HG03066 (cell line): ENCODE measurements at regions not wholly inside any gene's neighbourhood (a gene's known extent, or its start where the extent isn't known, plus 50 kb on each side); places are given as distances from the start of the nearest gene placed in this dataset.

ENCODE experiments used
- ATAC-seq: cut with Tn5 transposase; IDR thresholded peaks from one replicate; pipeline ENCODE4 v1.9.1; 2021; ENCODE audit warnings: low read depth; ENCODE audit not compliant: unreplicated experiment

DNA sequence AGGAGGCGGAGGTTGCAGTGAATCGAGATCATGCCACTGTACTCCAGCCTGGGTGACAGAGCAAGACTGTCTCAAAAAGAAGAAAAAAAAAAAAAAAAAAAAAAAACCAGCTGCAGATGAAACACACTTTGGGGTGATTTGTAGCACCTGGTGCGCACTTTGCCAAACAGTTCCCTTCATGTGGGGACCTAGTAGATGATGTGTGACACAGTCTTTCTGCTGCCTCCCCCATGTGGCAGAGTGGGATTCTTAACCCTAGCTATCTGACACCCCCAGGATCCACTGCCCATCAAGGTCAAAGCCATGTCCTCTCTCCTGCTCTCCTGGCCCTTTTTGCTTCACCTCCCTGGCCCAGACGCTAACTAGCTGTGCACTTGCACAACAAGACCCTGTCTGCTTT, 52.1 kb upstream of the PDZD8 start:
- ATAC-seq, result no peak

GRCh38 chr10:117425974-117426566, 50.8 kb upstream of the PDZD8 start:
- no peak for ATAC-seq

- no peak for ATAC-seq
Measured at GRCh38 chr10:117424883-117425649, 49.8 kb upstream of the PDZD8 start.
